GM23338 (cell line): ENCODE measurements at regions not wholly inside any gene's neighbourhood (a gene's known extent, or its start where the extent isn't known, plus 50 kb on each side); places are given as distances from the start of the nearest gene placed in this dataset.

ENCODE experiments used
- EZH2 ChIP-seq: fragments of 200-600 bp; sonication (generic); IDR thresholded peaks from one replicate; pipeline ENCODE4 v1.8.0; 2017; ENCODE audit warnings: antibody characterized with exemption, mild to moderate bottlenecking, low read depth; ENCODE audit not compliant: unreplicated experiment
- POLR2AphosphoS5 ChIP-seq: IDR thresholded peaks from 2 replicates; pipeline ENCODE4 v1.6.1; 2016; ENCODE audit warnings: antibody characterized with exemption, low read depth
- TF ChIP-seq, protein P1 (sequence below), 2 experiments: fragments of 200-600 bp in 1 of 2; sonication (generic) in 1 of 2; conservative IDR thresholded peaks; 2 replicates each; pipeline versions ENCODE4 v1.5.1 to v1.6.1; 2016 to 2017; ENCODE audit warnings: antibody characterized with exemption in 2 of 2, low read depth in 2 of 2, mild to moderate bottlenecking in 2 of 2, moderate library complexity in 1 of 2
- TF ChIP-seq, protein P2 (sequence below): IDR thresholded peaks from one replicate; pipeline ENCODE4 v1.6.1; 2018; ENCODE audit warnings: antibody characterized with exemption; ENCODE audit not compliant: unreplicated experiment

DNA sequence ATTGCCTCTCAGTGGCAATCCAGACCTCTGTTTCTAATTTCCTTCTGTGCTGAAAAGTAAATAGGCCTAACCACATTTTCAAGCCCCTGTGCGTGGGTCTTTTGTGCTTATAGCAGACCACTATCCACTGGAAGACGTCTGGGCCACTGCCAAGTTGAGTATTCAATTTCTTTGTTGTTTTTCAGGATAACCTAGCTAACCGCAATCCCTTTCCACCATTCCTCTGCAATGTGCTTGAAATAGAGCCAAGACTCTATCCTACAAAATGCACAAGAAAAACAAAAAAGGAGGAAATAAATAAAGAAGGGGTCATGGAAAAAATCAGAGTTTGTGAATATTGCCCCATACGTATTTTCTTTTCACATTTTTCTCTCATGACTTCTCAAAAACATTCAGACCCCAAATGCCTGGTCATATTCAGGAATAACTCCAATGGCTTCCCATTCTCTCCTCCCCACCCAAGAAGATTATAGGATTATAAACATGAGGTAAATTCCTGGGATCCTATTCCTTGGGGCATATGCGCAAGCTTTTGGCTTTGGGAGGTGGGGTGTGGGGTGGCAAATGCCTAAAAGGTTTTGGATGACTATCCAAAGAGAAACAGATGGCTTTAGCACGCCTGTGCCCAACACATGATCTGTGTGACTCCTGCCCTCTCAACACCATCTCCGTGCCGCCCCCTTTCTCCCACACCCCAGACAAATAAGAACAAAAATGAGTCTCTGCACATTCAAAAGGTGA, 217.9 kb upstream of the THBS1 start:
- TF ChIP-seq, protein P1, sequence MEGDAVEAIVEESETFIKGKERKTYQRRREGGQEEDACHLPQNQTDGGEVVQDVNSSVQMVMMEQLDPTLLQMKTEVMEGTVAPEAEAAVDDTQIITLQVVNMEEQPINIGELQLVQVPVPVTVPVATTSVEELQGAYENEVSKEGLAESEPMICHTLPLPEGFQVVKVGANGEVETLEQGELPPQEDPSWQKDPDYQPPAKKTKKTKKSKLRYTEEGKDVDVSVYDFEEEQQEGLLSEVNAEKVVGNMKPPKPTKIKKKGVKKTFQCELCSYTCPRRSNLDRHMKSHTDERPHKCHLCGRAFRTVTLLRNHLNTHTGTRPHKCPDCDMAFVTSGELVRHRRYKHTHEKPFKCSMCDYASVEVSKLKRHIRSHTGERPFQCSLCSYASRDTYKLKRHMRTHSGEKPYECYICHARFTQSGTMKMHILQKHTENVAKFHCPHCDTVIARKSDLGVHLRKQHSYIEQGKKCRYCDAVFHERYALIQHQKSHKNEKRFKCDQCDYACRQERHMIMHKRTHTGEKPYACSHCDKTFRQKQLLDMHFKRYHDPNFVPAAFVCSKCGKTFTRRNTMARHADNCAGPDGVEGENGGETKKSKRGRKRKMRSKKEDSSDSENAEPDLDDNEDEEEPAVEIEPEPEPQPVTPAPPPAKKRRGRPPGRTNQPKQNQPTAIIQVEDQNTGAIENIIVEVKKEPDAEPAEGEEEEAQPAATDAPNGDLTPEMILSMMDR (conservative IDR thresholded peaks at IDR 0.05; ENCODE audit: low read depth in 2 of 2) = no peak
- TF ChIP-seq, protein P2, sequence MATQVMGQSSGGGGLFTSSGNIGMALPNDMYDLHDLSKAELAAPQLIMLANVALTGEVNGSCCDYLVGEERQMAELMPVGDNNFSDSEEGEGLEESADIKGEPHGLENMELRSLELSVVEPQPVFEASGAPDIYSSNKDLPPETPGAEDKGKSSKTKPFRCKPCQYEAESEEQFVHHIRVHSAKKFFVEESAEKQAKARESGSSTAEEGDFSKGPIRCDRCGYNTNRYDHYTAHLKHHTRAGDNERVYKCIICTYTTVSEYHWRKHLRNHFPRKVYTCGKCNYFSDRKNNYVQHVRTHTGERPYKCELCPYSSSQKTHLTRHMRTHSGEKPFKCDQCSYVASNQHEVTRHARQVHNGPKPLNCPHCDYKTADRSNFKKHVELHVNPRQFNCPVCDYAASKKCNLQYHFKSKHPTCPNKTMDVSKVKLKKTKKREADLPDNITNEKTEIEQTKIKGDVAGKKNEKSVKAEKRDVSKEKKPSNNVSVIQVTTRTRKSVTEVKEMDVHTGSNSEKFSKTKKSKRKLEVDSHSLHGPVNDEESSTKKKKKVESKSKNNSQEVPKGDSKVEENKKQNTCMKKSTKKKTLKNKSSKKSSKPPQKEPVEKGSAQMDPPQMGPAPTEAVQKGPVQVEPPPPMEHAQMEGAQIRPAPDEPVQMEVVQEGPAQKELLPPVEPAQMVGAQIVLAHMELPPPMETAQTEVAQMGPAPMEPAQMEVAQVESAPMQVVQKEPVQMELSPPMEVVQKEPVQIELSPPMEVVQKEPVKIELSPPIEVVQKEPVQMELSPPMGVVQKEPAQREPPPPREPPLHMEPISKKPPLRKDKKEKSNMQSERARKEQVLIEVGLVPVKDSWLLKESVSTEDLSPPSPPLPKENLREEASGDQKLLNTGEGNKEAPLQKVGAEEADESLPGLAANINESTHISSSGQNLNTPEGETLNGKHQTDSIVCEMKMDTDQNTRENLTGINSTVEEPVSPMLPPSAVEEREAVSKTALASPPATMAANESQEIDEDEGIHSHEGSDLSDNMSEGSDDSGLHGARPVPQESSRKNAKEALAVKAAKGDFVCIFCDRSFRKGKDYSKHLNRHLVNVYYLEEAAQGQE = no peak
- TF ChIP-seq EZH2 = no peak
- no peak for TF ChIP-seq POLR2AphosphoS5
